Bronchial epithelial cell (primary cell): ENCODE measurements at regions not wholly inside any gene's neighbourhood (a gene's known extent, or its start where the extent isn't known, plus 50 kb on each side); places are given as distances from the start of the nearest gene placed in this dataset.
"Not testable (repeated sequence)": the region's sequence is repeated elsewhere in the genome, so short reads cannot be mapped to it uniquely, and the experiment has no call there.

Experiments
- DNase-seq: peaks from one replicate; pipeline ENCODE4 v3.0.0-alpha.2; 2010; ENCODE audit warnings: low read depth
- FAIRE-seq: peaks from 2 replicates; lab custom pipeline; 2011; peaks lifted over from hg19 to GRCh38; lab: Jason Lieb, UNC
- H3K27me3 ChIP-seq: 2 replicates; pipeline ENCODE4 v1.5.1; 2011; ENCODE audit warnings: low read length; ENCODE audit not compliant: control insufficient read depth, insufficient read depth
- H3K36me3 ChIP-seq: 2 replicates; pipeline ENCODE4 v1.5.1; 2011; ENCODE audit warnings: low read length; ENCODE audit not compliant: control insufficient read depth, insufficient read depth
- H3K4me3 ChIP-seq: 2 replicates; pipeline ENCODE4 v1.5.1; 2011; ENCODE audit warnings: mild to moderate bottlenecking, low read depth, low read length, control low read depth
- TF ChIP-seq, protein P1 (sequence below): IDR thresholded peaks from 2 replicates; pipeline ENCODE4 v1.5.1; 2011; ENCODE audit warnings: mild to moderate bottlenecking, moderate library complexity, low read length, control low read depth, inconsistent platforms; ENCODE audit not compliant: insufficient read depth, severe bottlenecking

DNA sequence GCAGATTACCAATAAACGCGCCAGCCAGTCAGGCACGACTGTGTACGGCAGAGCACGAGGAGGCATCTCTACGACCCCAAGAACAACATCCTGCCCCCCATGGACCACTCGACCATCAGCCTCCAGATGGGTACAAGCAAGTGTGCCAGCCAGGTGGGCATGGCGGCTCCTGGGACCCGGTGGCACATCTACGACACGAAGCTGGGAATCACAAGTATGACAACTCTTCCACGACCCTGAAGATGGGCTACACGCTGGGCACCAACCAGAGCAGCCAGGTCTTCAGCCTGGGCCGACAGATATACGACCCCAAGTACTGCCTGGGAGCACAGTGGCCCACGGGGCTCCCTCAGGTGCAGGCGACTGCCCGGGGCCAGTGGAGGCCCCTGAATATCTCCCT is 217.6 kb downstream of the POTED start:
- TF ChIP-seq, protein P1, sequence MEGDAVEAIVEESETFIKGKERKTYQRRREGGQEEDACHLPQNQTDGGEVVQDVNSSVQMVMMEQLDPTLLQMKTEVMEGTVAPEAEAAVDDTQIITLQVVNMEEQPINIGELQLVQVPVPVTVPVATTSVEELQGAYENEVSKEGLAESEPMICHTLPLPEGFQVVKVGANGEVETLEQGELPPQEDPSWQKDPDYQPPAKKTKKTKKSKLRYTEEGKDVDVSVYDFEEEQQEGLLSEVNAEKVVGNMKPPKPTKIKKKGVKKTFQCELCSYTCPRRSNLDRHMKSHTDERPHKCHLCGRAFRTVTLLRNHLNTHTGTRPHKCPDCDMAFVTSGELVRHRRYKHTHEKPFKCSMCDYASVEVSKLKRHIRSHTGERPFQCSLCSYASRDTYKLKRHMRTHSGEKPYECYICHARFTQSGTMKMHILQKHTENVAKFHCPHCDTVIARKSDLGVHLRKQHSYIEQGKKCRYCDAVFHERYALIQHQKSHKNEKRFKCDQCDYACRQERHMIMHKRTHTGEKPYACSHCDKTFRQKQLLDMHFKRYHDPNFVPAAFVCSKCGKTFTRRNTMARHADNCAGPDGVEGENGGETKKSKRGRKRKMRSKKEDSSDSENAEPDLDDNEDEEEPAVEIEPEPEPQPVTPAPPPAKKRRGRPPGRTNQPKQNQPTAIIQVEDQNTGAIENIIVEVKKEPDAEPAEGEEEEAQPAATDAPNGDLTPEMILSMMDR: no peak
- H3K27me3 ChIP-seq: no peaks in the 10 kb centered on the region
- no peaks in the 10 kb centered on the region for H3K36me3 ChIP-seq
- no peak for FAIRE-seq
- no peak overlapping the region for H3K4me3 ChIP-seq
- no peak for DNase-seq

DNA sequence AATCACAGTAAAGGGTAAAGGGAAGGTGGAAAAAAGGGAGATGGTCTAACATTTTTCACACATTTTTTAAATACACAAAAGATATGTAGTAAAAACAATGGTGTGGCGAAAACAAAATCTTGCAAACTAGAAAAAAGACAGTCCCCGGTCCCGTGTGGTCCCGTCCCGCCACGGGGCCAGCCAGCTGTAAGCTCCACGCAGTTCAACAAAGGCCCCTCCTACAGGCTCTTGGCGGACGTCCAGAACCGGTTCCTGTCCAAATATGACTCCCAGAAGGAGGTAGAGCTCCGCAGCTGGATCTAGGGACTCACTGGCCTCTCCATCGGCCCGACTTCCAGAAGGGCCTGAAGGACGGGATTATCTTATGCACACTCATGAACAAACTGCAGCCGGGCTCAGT is 216.9 kb downstream of the POTED start:
- not testable (repeated sequence) for FAIRE-seq

DNA sequence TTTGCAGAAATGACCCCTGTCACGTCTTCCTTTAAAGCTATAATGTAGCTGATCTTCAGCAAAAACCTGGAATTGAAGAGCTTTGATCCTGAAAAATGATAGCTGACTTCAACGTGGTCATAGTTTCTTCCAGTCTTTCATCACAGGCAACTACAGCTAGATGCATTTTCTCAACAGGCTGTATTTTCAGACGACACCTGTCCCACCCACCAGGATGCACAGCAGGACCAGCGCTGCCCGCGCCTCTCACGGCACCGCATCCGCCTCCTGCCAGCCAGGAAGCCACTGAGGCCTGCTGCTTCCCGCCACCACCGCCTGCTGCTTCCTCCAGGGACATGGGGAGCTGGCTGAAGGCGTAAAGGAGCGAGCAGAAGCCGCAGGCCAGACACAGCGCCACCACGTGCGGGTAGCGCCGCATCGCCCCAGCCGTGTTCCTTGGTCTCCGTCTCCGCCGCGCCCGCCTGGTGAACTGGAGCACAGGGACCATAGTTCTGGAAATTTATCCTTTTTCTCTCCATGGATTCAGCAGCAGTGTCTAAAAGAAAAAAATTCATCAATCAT is 215.7 kb downstream of the POTED start:
- H3K36me3 ChIP-seq, H3K4me3 ChIP-seq, DNase-seq, FAIRE-seq, H3K27me3 ChIP-seq: not testable (repeated sequence)

More for the DNA sequence above, 216.9 kb downstream of the POTED start:
- H3K4me3 ChIP-seq, H3K36me3 ChIP-seq, H3K27me3 ChIP-seq, DNase-seq: not testable (repeated sequence)

DNA sequence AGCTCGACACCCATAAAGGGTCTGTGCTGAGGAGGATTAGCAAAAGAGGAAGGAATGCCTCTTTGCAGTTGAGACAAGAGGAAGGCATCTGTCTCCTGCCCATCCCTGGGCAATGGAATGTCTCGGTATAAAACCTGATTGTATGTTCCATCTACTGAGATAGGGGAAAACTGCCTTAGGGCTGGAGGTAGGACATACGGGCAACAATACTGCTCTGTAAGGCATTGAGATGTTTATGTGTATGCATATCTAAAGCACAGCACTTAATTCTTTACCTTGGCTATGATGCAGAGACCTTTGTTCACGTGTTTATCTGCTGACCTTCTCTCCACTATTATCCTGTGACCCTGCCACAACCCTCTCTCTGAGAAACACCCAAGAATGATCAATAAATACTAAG is 210.7 kb downstream of the POTED start:
- H3K27me3 ChIP-seq, DNase-seq, H3K36me3 ChIP-seq, FAIRE-seq, H3K4me3 ChIP-seq: not testable (repeated sequence)

DNA sequence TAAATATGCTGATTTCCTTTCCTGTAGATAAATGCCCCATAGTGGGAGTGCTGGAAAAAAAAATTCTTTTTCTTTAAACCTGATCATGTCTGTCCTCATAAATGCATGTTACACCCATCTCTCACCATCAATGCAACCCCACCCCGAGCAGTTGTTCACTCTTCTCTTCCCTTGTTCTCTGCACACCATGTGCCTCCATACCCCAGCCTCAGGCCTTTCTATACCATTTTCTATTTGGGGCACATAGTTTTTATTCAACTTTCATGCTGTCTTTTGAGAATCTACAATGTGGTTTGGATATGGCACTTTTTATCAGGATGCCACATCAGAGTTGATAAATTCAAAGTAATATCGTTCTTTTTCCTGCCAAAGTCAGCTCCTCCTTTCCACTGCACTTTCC is 202.6 kb downstream of the POTED start:
- not testable (repeated sequence) for H3K4me3 ChIP-seq, H3K36me3 ChIP-seq, H3K27me3 ChIP-seq, DNase-seq, FAIRE-seq

DNA sequence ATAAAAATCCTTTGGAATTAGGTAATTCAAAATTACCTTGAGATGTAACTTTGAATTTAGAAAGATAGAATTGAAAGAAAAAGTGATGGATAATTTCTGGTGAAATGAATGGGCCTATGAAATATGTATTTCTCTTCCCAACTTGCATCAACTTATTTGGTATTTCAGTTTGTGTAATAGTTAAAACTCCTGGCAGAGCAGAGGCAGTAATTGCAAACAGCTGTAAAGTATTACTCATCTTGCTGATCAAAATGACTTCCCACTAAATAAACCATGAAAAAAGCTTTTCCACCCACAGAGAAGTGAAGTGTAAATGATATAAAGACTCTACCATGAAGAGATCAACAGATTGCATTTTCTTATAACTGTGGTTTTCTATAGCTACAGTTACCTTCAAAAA is 201.0 kb downstream of the POTED start:
- H3K36me3 ChIP-seq, H3K27me3 ChIP-seq, H3K4me3 ChIP-seq, DNase-seq, FAIRE-seq: not testable (repeated sequence)

DNA sequence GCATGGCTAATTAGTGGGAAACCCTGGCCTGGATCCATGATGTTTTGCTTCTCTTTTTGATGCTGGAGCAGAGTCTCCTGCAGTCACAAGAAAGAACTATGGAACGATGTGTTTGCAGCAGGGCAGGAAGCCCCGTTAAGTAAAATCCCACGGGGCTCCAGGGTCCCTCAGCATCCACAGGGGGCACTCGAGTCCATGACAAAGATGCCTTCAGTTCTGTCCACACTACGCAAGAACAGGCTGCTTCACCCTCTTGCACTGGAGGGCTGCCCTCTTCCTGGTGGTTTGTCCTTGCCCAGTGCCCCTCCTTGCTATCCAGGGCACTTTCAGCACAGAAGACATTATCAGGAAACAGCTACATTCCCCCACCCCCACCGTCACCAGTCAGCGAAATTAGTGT is 196.9 kb downstream of the POTED start:
- H3K27me3 ChIP-seq, DNase-seq, H3K4me3 ChIP-seq, H3K36me3 ChIP-seq, FAIRE-seq: not testable (repeated sequence)

DNA sequence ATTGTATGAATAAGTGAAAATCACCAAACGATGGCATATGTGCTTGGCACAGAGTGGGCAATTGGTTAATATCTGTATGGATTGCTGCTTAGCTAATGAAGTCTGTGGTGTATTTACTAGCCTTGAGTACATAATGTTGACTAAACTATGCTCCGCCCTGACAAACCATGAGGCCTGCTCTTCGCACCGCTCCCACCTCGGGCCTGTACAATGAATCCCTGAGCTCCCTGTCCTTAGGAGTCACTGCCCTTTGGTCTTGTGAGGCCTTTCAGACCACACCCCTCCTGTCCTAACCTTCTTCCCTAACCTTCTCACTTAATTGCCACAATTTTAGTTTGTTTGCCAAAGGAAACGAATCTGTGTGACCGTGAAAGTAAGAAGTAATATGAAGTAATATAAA is 193.2 kb downstream of the POTED start:
- not testable (repeated sequence) for DNase-seq, H3K27me3 ChIP-seq, FAIRE-seq, H3K36me3 ChIP-seq, H3K4me3 ChIP-seq
